ENCODE measurements at regions not wholly inside any gene's neighbourhood (a gene's known extent, or its start where the extent isn't known, plus 50 kb on each side); places are given as distances from the start of the nearest gene placed in this dataset.

DNA sequence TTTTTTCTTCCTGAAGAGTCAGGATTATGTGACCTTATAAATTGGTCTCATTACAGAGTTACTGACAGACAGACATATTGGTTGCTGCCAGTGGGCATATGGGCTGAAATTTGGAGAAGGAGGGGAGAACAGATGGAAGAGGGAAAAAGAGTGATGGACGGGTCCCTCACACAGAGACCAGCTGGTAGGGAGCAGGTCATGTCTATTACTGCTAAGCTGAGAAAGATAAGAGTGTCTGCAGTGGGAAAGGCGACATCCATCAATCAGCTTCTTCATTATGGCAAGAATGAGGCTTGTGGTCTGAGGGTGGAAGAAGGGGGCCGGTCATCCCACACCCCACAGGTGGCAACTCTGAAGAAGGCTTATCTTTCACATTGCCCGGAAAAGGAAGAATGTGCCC lies 353.8 kb upstream of the RSPO3 start:
- no peak for DNase-seq

DNA sequence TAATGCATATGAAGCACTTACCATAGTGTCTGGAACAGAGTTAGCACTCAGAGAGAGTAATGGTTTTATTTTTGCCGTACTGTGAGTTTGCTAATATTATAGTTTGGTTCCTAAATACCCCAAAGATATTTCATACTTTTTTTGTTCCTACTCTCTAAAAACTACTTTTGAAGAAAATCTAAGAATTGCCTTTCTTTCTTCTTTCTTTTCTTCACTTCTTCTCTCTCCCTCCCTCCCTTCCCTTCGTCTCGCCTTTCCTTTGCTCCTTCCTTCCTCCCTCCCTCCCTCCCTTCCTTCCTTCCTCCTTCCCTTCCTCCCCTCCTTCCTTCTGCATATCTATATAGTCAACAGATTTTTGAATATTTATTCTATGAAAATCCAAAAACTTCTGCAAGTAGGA lies 351.7 kb upstream of the RSPO3 start:
- no peak for DNase-seq

DNA sequence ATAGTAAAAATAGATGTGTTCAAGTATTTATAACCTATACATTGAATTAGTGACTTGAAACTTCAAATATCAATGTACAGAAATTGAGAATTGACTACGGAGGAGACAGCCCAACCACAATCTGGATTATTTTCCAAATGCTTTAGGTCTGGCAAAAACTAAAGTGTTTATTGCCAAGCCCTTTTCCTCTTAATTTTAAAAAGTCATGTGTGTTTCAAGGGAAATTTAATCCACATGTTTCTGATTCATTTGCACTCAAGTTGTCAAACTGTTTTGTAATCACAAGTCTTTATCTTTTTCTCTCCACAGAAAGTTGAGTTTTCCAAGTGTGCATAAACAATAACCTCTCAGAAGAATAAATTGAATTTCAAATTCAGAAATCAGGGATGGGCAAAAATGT lies 350.8 kb upstream of the RSPO3 start:
- DNase-seq = no peak

DNA sequence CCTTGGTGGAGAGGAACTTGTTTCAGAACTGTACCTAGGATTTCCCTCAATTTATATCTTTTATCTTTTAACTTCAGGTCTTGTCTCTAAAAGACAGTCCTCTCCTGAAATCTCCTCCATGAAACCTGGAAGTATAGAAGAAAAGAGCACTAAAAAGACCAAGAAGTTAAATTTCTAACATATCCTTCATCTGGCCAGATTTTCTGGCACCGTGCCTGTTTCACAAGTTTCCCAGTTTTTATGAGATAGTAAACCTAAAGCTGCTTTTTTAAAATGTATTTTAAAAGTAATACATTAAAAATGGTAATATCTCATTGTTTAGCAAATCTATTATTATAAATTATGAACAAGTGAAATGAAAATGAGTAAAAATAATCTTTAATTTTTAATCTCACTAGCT lies 348.3 kb upstream of the RSPO3 start:
- DNase-seq = no peak

DNA sequence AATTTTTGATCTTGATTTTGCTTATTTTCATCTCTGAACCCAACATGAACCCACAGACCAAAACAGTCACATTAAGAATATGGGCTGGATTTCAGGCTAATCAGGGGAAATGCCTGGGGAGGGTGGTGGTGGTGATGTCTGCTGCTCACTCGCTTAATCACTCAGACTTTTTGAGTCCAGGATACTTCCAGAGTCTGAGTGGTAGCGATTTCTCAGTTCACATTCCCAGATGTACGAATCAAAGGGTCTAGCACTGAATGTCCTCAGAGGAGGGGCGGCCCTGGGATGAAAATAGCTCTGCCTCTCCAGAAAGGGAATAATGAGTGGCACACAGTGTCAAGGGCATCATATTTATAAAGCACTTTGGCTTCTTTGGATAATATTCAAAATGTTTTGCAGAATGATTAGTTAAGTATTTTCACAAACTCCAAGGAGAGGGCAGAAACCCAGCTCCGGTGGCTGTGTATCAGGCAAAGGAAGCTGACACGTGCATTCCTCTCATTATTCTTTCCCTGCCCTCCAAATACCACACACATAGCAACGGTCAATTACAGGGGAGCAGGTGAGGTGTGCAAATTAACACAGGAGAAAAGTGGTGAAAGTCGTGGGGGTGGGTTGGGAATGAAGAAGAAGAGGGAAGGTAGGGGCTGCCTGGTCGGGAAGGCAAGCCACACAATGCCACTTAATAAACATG lies 345.2 kb upstream of the RSPO3 start:
- no peak for DNase-seq

DNA sequence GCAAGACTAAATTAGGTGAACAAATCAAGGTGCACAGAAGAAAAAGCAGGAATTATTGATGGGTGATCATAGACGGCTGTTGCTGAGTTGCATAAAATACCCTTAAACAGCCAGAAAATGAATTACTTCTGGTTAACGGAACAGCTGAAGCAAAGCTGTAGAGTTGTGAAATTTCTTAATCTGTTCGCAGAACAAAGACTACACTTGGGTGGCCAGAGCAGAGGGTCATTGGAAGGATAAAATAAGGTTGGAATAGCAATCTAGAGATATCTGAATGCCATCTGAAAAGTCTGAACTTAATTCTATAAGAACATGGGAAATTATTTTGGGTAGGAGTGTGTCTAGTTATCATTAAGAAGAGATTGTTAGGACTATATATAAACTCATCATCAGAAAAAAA lies 339.1 kb upstream of the RSPO3 start:
- DNase-seq = no peak

DNA sequence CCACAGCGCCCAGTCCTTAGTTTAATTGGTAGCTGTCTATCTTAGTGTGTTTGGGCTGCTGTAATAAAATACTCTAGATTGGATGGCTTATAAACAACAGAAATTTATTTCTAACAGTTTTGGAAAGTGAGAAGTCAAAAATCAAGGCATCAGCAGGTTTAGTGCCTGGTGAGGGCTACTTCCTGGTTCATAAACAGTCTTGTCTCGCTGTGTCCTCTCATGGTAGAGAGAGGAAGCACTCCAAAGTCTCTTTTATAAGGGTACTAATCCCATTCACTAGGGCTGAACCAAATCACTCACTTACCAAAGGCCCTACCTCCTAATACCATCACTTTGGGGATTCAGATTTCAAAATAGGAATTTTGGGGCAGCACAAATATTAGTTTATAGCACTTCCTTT lies 336.9 kb upstream of the RSPO3 start:
- DNase-seq = no peak

DNA sequence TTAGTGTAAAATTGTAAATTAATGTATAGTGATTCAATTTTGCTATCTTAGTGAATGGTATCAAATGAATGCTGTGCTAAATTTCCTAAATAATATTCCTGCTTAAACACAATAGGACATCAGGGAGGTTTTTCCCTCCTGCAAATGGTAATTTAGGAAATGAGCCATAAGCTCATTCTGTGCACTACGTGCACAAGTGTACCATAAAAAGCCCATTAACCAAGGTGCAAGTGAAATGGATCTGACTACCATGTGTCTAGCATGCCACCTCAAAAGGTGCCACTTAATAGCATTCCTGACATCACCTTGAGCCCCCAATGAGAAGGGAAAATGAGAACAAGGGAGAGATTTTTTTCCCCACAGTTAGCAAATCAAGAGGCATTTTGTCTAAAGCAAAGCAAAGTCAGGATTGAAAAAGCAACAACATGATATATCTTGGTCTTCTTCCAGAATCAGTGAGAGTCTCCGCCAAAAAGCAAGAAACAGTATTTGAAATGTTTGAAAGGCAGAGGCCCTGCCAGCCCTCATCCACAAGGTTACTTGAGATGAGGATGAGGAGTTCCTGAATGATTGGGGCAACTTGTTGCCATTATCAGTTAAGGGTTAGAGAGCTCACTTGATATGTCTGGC lies 334.2 kb upstream of the RSPO3 start:
- no peak for DNase-seq

DNA sequence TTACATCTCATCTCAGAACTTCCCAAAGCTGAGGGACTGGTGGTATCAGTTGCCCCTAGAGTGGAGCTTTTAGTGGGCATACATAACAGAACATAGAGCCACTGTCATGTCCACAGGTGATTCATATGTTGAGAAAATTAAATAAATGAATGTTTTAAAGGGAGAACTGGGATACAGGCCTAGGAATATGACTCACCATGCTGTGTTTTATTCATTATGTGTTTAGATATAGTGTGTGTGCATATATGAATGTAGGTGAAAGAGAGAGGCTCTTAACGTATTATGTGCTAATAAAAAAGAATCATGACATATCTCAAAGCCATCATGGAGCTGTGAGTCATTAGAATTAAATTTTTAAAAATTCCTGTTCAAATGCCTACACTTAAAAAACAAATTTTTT lies 332.2 kb upstream of the RSPO3 start:
- no peak for DNase-seq

DNA sequence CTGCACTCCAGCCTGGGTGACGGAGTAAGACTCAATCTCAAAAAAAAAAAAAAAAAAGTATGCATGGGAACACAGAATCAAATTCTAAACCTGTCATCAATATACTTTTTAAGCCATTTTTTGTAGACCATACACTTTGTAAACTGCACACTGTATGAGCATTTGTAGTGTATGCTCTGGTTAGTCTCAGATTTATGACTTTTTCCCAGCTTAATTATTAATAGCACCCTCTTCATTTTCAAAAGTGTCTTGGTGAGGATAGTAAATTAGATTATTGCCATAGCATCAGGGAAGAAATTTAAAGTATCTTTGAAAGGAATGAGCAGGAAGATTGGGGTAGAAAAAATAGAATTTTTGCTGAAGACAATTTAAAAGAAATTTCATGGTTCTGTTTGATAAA lies 330.8 kb upstream of the RSPO3 start:
- DNase-seq = no peak

DNA sequence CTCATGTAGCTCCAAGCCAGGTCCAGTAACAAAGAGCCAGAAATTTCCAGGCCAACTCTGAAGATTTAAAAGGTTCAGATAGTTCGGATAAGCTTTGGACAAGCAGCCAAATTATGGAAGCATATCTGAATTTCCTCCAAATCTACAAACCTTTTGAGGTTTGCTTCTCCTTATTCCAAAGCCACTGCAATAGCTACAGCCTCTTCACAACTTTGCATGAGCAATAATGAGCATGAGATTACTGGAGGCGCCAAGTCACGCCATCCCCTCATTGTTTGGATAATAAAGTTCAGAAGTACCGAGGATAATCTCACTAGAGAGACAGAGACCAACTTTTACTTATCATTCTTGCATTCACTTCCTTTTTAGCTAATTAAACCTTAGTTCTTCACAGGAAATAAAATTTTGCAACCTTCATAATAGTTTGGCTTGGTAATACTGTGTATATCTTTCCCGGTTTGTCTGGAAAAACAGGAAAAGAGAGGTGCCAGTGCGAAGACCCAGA lies 329.6 kb upstream of the RSPO3 start:
- no peak for DNase-seq

DNA sequence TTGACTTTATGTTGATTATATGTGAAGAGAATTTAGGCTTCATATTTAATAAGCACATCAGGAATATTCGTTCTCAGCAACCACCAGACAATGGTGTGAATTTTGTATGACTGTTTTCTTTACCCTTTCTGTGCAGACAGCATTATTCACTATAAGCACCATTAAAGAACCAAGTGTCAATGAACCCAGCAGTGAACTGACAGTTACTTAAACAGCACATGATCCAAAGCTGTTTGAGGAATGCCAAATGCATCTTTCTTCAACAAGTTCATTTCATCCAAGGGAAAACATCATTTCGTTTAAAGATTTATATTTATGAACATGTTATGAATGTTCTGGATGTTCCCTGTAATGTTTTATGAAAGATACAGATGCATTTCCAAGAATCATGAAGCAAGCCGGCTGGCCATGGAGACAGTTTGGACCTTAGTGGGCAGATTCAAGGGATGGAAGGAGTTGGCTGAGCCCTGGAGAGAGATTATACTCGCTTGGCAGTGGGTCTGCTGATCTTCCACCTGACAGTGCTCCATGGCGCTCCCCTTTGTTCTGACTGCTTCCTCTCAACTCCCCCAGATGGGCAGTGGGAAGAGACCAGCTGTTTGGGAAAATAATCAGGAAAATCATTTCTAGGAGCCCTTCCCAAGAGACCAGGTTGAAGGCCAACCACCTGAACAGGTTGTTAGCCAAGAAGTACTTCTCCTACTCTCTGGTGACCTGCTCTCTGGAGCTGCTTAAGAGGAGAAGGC lies 326.0 kb upstream of the RSPO3 start:
- no peak for DNase-seq

DNA sequence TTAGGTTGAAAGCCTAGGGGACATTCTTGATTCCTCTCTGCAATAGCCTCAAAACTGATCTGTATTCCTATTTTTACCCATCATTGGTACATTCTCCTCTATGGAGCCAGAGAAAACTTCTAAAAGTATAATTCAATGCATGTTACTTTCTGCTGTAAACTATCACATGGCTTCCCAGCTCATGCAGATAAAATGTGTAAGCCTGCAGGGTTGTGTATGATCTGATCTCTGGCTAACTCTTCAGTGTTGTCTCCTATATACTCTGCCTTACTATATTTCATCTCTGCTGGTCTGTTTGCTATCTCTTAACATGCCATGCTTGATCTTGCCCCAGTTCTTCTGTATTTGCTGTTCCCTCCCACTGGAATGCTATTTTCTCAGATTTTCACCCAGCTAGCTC lies 323.3 kb upstream of the RSPO3 start:
- no peak for DNase-seq

DNA sequence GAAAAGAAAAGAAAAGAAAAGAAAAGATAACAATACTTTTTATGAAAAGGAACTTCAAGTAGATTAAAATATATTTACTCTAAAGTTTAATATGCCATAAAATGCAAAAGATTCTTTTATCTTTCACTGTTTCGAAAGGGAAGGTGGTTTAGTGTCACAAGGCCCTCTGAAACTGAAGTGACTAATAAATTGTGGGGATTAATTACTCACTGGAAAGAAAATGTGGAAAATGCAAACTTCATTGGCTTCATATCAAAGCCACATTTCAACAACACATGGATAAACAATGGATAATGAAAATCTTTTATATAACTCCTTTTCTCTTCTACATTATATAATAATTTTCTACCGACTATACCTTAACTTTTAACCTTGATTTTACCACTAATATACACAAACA lies 320.5 kb upstream of the RSPO3 start:
- DNase-seq = no peak

DNA sequence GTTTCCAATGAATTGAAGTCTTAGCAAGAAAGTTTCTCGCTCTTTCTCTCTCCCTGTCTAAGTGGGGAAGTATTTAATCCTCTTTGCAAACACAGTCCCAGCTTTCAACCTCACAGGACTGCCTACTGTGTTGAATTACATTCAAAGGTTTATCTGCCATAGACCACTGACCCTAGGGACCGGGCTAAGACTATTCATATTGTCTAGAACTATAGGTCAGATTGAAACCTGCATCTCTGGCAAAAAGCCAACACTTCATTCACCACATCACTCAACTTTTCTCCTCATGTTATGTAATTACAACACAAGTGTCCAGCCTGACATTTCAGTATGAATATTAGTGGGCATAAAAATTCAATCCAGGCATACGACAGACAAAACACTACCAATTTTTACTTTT lies 314.7 kb upstream of the RSPO3 start:
- DNase-seq = no peak

DNA sequence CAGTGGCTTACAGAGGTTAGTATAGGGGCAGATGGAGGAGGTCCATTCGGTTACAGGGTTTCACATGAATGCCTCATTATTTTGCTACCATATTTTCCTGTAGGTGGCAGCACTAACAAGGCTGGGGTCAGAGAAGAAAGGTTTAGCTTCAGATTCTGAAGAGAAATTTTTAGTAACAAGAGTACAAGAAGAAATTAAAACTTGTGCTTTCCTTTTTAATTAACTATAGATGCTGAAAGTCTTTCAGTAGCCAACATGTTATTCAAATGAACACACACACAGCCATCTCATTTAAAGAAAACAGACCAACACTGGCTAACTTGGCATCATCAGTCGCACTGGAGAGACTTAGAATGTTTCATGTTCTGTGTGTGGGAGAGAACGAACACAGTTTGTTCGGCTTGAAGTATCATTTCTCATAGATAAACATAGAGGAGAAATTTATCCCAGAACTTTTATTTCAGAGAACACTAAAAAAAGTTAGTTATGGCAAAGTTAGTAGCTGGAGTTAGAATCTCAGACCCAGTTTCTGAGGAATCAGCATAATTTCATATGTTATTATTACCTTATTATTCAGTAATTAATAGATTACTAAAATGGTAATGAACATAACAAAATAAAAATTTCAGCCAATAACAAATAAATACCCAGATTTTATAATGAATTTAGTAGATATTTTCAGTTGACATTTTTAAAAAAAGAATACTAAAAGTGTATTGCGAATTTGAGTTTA lies 314.0 kb upstream of the RSPO3 start:
- DNase-seq = no peak

DNA sequence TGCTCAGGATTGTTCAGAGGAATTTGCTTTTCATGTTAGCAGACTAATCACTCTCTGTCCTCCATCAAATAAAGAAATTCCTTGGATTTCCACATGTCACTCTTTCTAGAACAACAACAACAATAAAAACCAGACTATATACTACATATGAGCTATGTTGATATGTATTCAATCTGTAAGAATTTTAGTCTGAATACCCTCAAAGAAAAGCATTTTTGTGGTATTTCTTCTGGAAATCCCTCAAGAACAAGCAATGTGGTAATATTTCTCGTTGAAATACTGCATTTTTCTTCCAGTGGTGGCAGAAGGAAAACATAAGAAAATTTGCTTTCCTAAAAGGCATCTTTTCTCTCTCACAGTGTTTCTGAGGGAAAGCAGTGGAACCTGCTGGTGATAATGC lies 312.6 kb upstream of the RSPO3 start:
- DNase-seq = no peak

DNA sequence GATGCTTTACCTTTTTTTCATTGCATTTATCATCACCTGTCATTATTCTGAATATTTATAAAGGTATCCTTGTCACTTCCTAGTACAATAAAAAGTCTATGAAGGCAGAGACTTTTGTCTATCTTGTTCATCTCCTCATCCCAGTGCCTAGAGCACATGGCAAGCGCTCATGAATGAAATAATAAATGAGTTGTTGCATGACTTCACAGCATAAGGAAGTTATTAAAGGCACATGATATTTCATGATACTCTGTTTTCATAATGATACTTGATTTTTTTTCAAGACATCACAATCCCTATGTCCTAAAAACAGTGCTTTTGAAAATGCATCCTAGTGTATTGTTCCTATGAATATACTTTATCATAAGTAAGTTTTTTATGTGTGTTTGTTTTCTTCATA lies 310.6 kb upstream of the RSPO3 start:
- DNase-seq = no peak

DNA sequence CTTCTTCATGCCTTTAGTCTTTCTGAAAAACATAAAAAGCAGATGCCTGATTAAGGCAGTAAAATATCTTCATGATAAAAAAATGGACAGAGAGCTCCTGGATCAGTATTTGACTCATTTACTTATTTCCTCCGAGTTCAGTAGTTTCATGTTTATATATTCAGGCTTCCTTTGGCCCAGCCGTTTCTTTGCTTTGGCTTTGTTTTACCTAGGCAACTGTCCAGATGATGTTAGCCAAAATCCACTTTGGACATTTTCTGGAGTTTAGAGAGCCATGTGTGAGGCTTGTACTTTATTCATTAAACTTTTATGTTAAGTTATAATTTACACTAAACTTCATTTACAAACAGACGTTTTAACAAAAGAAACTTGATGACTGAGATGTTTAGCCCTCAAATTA lies 307.1 kb upstream of the RSPO3 start:
- DNase-seq = no peak

DNA sequence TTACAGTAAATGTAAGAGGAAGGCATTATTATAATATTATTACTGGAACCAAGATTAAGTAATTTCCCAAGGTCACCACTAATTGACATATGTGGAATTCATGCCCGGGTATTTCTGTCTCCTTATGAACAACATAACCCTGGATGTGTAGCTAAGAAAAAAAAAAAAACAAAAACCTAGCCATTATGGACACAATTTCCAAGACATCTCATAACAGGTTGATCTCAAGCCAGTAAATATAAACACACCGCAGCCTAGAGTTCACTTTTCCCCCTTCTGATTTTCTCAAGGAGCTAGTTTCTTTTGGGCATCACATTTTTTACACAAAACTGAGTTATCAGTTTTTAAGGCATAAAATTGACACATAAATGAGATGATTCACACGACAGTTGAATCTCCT lies 306.5 kb upstream of the RSPO3 start:
- DNase-seq = no peak

DNA sequence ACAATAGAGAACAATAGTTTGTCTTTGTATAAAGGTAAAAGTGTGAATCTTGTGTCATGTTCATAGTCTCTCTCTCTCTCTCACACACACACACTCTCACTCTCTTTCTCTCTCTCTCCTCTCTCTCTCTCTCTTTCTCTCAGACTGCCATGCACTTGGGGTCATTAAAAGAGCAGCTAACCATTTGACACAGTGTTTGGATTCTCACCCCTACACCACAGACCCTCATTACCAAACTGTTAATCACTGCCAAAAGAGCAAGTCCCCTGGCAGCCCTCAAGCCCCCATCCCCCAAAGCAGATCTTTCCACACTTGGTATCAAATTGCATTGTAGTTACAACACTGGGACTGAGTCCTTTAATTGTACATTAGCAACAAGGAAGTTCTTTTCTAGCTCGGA lies 305.8 kb upstream of the RSPO3 start:
- DNase-seq = no peak

DNA sequence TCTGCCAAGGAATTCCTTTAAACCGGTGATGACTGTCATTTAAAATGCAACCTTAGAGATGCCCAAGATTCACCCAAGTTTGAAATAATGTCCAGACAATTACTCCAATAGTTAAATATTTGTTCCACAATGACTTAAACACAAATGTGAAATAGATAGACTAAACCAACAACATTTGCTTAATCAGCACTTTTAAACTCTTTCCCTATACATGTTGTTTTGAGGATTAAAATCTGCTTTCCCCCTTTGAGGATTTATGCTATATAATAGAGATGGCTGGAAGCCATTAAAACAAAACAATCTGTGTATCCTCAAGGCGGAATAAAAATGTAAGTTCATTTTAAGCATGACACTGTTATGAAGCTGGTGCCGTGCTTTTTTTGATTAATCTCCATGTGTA lies 297.8 kb upstream of the RSPO3 start:
- DNase-seq = no peak

DNA sequence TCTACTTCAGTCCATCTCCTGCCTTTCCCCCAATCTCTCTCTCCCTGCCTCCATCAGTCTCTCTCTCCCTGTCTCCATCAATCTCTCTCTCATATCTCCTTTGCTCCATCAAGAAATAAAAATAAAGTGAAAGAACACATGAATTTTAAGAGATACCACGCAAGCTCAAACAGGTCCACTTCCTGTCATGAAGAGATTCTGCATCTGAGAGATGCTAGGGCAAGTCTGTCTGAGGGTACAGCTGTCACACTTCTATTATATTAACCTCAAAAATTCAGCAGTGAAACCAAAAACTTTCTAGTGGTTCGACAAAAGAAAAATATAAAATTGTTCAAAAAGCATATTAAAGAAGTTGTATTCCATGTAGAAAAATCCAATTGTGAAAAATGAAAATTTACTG lies 296.8 kb upstream of the RSPO3 start:
- no peak for DNase-seq

DNA sequence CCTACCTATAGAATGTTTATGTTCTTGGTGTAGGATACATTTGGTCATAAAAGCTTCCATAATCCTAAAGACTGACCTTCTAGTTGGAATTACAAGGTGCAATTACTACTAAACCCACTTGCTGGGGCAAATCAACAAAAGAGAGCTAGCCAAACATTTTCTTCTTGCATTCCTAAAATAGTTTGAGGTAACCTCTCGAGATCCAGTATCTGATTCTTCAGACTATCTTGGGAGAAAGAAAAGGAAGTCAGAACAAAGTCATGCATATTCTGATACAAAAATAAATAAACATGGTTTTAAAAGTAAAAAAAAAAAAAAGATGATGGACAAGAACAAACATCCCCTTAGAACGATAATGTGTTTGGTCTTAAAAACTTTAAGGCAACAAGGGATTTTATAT lies 294.2 kb upstream of the RSPO3 start:
- DNase-seq = no peak

Measured in COR-L47 (cell line).